GM18868 (cell line): ENCODE measurements at regions not wholly inside any gene's neighbourhood (a gene's known extent, or its start where the extent isn't known, plus 50 kb on each side); places are given as distances from the start of the nearest gene placed in this dataset.
"Not testable (repeated sequence)": the region's sequence is repeated elsewhere in the genome, so short reads cannot be mapped to it uniquely, and the experiment has no call there.

Experiments used
- ATAC-seq: cut with Tn5 transposase; IDR thresholded peaks from one replicate; pipeline ENCODE4 v1.9.1; 2021; ENCODE audit warnings: mild to moderate bottlenecking, moderate library complexity; ENCODE audit not compliant: unreplicated experiment

DNA sequence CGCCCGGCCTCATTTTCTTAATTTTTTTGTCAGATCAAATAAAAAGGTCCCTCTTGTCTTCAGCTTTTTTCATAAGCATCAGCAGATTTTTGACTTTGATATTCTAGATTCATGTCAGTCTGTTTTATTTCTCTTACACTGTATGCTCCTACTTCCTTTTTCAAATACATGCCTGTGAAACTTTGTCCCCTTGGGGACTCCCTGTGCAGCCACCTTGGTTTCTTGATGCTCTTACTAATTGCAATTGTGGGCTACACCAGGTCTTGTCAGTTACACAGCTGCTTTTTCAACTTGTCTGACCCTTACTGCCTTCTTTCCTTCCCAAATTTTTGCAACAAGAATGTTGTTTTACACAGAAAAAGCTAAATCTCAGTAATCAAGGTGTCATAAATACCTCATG lies 238.2 kb upstream of the KCNN2 start:
- ATAC-seq = no peak

DNA sequence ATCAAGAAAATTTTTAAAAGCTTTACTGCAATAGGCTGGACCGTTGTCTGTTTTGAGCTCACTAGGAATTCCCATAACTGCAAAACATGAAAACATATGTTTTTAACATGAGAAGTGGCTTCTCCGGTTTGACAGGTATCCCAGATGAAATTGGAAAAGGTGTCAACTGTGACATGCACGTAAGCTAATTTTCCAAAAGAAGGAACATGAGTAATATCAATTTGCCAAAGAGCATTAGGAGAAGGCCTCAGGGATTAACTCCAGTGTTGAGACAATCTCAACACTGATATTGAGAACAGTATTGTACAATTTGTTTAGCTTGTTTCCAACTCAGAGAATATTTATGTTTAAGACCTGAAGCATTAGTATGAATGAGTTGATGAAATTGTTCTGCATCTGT lies 215.5 kb upstream of the KCNN2 start:
- ATAC-seq = no peak

DNA sequence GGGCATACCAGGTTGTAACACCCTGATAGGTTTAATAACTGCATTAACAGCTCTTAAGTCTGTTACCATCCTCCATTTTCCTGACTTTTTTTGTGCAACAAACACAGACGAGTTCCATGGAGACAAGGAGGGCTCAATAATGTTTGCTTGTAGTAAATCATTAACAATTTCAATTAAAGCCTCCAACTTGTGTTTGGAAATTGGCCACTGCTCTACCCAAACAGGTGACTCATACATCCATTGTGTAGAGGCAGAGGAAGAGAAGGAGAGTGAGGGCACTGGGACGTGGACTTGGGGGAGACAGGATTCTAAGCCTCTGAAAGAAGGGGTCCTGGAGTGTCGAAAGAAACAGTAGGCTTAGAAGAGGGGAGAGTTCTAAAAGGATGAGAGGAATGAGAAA lies 213.6 kb upstream of the KCNN2 start:
- ATAC-seq = no peak

DNA sequence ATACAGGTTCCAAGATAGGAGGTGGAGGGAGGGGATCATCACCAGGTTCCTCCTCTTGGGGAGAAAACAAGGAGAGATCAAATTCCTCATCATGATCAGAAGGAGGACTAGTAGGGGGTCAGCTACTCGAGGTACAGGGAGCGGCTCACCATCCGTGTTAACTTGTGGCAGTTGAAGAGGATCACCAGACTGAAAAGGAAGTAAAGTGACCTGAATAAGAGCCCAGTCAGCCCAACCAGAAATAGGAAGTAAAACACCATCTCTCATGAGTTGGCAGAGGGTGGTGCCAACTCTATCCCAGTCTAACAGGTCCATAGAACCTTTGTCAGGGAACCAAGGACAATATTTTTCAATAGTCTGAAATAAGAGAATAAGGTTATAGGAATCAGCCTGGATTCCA lies 213.1 kb upstream of the KCNN2 start:
- not testable (repeated sequence) for ATAC-seq

GRCh38 chr5:114152656-114153360 lies 209.1 kb upstream of the KCNN2 start:
- no peak for ATAC-seq

GRCh38 chr5:114153392-114153791 lies 208.5 kb upstream of the KCNN2 start:
- no peak for ATAC-seq

DNA sequence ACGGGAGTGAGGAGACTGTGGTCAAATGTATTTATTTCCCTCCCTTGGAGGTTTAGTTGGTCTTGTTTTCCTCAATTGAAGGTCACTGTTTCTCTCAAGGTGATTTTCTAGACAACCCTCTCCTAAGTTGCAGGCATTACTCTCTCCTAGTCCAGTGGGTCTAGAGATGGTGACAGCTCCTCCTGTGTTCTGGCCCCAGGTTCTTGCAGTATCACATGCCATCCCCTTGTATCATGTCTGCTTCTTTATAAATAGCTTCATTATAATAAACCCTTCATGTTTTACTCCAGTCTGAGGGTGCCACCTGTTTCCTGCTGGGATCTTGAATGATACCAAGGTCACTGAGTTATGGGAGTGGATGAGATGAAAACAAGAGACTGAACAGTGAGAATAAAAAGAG lies 208.0 kb upstream of the KCNN2 start:
- ATAC-seq = no peak

DNA sequence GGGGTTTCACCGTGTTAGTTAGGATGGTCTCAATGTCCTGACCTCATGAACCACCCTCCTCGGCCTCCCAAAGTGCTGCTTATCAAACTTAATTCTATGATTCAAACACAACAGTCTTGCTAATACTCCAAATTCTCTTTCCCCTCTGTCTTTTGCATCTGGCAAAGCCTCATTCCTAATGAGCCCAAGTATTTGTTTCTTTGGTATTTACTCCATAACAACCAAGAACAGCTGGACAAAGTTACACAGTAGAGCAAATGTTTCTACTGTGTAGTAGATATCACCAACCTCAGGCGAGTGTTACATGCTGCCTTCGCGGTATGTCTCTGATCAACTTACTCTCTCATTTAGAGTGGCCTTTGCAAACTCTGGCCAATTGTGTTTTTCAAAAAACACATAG lies 195.8 kb upstream of the KCNN2 start:
- ATAC-seq = no peak

DNA sequence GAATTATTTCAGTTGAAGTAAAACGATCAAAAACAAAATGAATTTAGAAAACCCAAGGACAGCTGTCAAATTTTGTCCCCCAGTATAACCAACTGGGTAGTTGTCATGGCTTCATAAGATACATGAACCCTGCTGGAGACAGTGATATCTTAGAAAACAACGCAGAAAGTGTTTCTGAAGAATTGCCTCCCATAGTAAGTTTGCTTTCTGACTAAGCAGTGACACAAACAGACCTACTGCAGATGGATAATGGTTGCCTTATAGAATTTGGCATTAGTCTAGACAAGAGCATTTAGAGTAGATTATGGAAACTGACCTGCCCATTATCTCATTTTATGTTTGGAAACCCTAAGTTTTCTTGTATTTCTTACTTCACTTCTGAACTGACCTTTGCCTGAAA lies 187.7 kb upstream of the KCNN2 start:
- ATAC-seq = no peak

GRCh38 chr5:114174837-114175236 lies 187.0 kb upstream of the KCNN2 start:
- no peak for ATAC-seq

GRCh38 chr5:114176356-114176755 lies 185.5 kb upstream of the KCNN2 start:
- ATAC-seq = no peak

DNA sequence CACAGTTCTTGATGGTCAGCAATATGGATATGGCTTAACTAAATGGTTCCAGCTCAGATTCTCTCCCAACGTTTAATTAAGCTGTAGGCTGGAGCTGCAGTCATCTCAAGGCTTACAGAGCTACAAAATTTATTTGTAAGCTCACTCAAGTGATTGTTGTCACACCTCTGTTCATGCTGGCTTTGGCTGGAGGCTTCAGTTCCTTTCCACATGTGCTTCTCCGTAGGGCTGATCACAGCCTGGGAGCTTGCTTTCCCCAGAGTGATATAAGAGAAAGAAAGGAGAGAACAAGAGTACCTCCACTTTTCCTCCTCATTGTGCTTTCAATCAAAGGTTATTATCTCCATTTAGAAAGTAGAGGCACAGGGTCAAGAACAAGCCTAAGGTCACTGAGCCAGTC lies 182.7 kb upstream of the KCNN2 start:
- ATAC-seq = no peak

- ATAC-seq = no peak
Measured at GRCh38 chr5:114184006-114184405, 177.9 kb upstream of the KCNN2 start.

GRCh38 chr5:114185274-114185673 lies 176.6 kb upstream of the KCNN2 start:
- ATAC-seq = no peak

- no peak for ATAC-seq
Measured at GRCh38 chr5:114191441-114191840, 170.4 kb upstream of the KCNN2 start.

GRCh38 chr5:114192108-114192507 lies 169.8 kb upstream of the KCNN2 start:
- no peak for ATAC-seq

DNA sequence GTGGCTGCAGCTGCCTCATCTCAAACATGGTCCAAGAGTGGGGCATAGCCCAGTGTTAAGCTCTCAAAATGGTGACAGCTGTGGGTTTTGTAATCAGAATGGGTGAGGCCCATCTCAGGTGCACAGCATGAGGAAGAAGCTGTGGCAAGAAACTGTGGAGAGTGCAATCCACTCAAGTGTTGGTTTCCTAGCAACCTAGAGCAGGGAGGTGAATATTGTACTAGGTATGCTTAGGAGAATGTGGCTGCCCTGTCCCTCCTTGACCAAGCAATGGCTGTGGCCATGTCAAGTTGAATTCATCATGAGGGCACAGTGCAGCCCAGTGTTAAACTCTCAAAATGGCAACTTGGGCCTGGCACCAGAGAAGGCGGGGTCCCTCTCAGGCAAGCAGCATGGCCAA lies 160.5 kb upstream of the KCNN2 start:
- ATAC-seq = no peak

GRCh38 chr5:114204923-114205322 lies 156.9 kb upstream of the KCNN2 start:
- ATAC-seq = no peak

- ATAC-seq = no peak
Measured at GRCh38 chr5:114206640-114207039, 155.2 kb upstream of the KCNN2 start.

GRCh38 chr5:114207615-114208014 lies 154.3 kb upstream of the KCNN2 start:
- no peak for ATAC-seq

GRCh38 chr5:114208120-114208519 lies 153.8 kb upstream of the KCNN2 start:
- ATAC-seq = no peak

- no peak for ATAC-seq
Measured at GRCh38 chr5:114208588-114208987, 153.3 kb upstream of the KCNN2 start.

- no peak for ATAC-seq
Measured at GRCh38 chr5:114210662-114211061, 151.2 kb upstream of the KCNN2 start.
